Pancreas (tissue), 10 donors: ENCODE measurements at regions not wholly inside any gene's neighbourhood (a gene's known extent, or its start where the extent isn't known, plus 50 kb on each side); places are given as distances from the start of the nearest gene placed in this dataset.
"Not testable (repeated sequence)": the region's sequence is repeated elsewhere in the genome, so short reads cannot be mapped to it uniquely, and the experiment has no call there.

ENCODE experiments used
- ATAC-seq, 4 donors: fragments of 200-7000 bp; cut with Tn5 transposase; one replicate each; pipeline versions ENCODE4 v1.8.0 to v1.9.1; 2020; ENCODE audit warnings: mild to moderate bottlenecking in 4 of 4, moderate library complexity in 4 of 4
- DNase-seq, 6 donors: peaks; one replicate each; pipeline ENCODE4 v3.0.0-alpha.2; 2020
- FAIRE-seq: peaks from 2 replicates; lab custom pipeline; 2012; peaks lifted over from hg19 to GRCh38; lab: Jason Lieb, UNC
- H3K27ac ChIP-seq, 4 donors: fragments of 200-600 bp; sonication (generic); 1 replicate in 3 of 4; 2 replicates in 1 of 4; pipeline versions ENCODE4 v1.5.0 to v1.8.0; 2020
- H3K27me3 ChIP-seq, 4 donors: fragments of 200-600 bp; one replicate each; pipeline ENCODE4 v1.8.0; 2021
- H3K36me3 ChIP-seq, 3 donors: fragments of 200-600 bp; sonication (generic) in 1 of 3; one replicate each; pipeline versions ENCODE4 v1.5.0 to v1.8.0; 2020 to 2021
- H3K4me1 ChIP-seq, 3 donors: fragments of 200-600 bp; one replicate each; pipeline ENCODE4 v1.8.0; 2021
- H3K4me3 ChIP-seq, 4 donors: fragments of 200-600 bp; sonication (generic) in 2 of 4; one replicate each; pipeline versions ENCODE4 v1.5.0 to v1.8.0; 2020 to 2021
- H3K9me3 ChIP-seq, 4 donors: fragments of 200-600 bp; one replicate each; pipeline ENCODE4 v1.8.0; 2021
- CTCF ChIP-seq, 4 donors: fragments of 200-600 bp; sonication (generic) in 3 of 4; IDR thresholded peaks; one replicate each; pipeline versions ENCODE4 v1.5.0 to v1.8.0; 2021; ENCODE audit warnings: antibody characterized with exemption in 4 of 4
- WGBS, 2 donors: extraction: QIAGEN DNeasy Blood & Tissue Kit; methylation state at CpG; one replicate each; pipeline ENCODE4 v1.1.7; 2013; 5-methylcytosine and 5-hydroxymethylcytosine counted together
- intact Hi-C, 3 donors: fragments of 100-400 bp; cut with DNase I; formaldehyde crosslinking; loops; one replicate each; pipeline versions ENCODE4 v1.11.1 to v1.14.2; 2022
- donor health status: healthy with polysubstance abuse.
- donor health status: DM: no; HTN: no; CAD: no; lungs with moderate emphysema.
- donor health status: DM: no; HTN: no; CAD: no.
- donor health status: control.
- donor health status: control.
- donor health status: Bipolar disorder and iron deficiency.
- donor health status: DM: yes; HTN: yes; CAD: no.
- donor health status: DM: no; HTN: no; CAD: no.
- donor health status: DM: no; HTN: no; CAD: no.
- donor health status: DM: yes; HTN: yes; CAD: no.

GRCh38 chr7:152521420-152522337 lies 85.9 kb upstream of the KMT2C start:
- intact Hi-C loops, result no loop called here
- Histone ChIP-seq H3K4me3 (no peak overlapping the region), H3K27me3 (no peaks in the 10 kb centered on the region), H3K9me3 (no peaks in the 10 kb centered on the region), H3K36me3 (no peaks in the 10 kb centered on the region), H3K27ac (no peak overlapping the region), H3K4me1 (peaks cover 0 to 6% (median 0%) of the 10 kb centered on the region in 3 donors)
- no peak for FAIRE-seq
- peak; percentile 63 to 83 (median 76) for ATAC-seq
- DNase-seq, result peak in 2 of 6 donors; percentile 22 to 30
- TF ChIP-seq CTCF (IDR thresholded peaks at IDR 0.05), result no peak
- 65 to 66% methylated on average over 11 of the region's 11 CpGs for WGBS, 2 donors

DNA sequence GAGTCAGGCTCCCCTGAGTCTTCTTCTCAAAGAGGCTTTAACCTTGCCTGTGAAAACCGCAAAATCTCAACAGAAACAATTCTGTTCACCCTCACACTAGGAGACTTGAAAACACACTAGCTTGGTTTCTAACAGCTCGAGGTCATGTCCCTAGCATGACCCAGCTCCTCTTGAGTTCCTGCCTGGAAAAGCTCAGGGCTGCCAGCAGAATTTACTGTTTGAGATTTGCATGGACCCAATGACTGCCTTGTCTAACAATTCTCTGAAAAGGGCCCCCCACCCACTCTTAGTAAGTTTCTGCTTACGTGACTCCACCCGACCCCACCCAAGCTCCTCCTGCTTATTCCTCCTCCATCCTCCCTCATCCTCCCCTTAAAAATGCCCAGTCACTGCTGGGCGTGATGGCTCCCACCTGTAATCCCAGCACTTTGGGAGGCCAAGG lies 85.1 kb upstream of the KMT2C start:
- 88 to 90% methylated on average over 5 of the region's 5 CpGs for WGBS, 2 donors

GRCh38 chr7:152519290-152519689 lies 83.5 kb upstream of the KMT2C start:
- H3K4me3 ChIP-seq, result no peak overlapping the region
- intact Hi-C loops, result no loop called here
- 61 to 62% methylated on average over 4 of the region's 4 CpGs for WGBS, 2 donors
- TF ChIP-seq CTCF (IDR thresholded peaks at IDR 0.05), result no peak
- no peak for FAIRE-seq
- H3K9me3 ChIP-seq, result no peaks in the 10 kb centered on the region
- no peak for DNase-seq
- H3K36me3 ChIP-seq, result no peaks in the 10 kb centered on the region
- peaks cover 0 to 6% (median 0%) of the 10 kb centered on the region in 3 donors for H3K4me1 ChIP-seq
- no peaks in the 10 kb centered on the region for H3K27me3 ChIP-seq
- no peak for ATAC-seq
- no peak overlapping the region for H3K27ac ChIP-seq

More for the DNA sequence above, 85.1 kb upstream of the KMT2C start:
- no peaks in the 10 kb centered on the region for H3K9me3 ChIP-seq
- FAIRE-seq (no peak), ATAC-seq (peak in 1 of 4 donors; percentile 26), DNase-seq (no peak)
- H3K4me3 ChIP-seq, result no peak overlapping the region
- TF ChIP-seq CTCF (IDR thresholded peaks at IDR 0.05), result no peak
- intact Hi-C loops, result no loop called here
- no peaks in the 10 kb centered on the region for H3K36me3 ChIP-seq
- H3K4me1 ChIP-seq, result peaks cover 0 to 6% (median 0%) of the 10 kb centered on the region in 3 donors
- no peaks in the 10 kb centered on the region for H3K27me3 ChIP-seq
- H3K27ac ChIP-seq, result no peak overlapping the region

DNA sequence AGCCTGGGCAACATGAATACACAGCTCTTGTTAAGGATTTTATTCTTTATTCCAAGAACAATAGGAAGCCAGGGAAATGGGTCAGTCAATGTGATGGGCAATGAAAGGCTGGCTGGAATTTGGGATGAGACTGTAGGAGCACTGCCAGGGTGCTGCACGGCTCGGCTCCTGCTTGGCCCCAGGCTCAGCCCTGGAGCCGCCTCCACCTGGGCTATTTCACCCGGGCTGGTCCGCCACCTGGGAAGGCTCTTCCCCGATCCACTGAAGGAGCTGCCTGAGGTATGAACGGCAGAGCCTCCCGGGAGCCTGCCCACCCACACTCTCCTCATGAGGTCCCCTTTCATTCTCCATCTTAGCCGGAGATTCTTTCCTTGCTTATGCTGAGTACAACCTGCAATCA lies 80.4 kb upstream of the KMT2C start:
- intact Hi-C loops, result no loop called here
- FAIRE-seq (no peak), DNase-seq (no peak), ATAC-seq (no peak)
- Histone ChIP-seq H3K4me3 (no peak overlapping the region), H3K4me1 (no peaks in the 10 kb centered on the region), H3K27me3 (no peaks in the 10 kb centered on the region), H3K36me3 (no peaks in the 10 kb centered on the region), H3K27ac (no peak overlapping the region), H3K9me3 (no peaks in the 10 kb centered on the region)
- 88 to 93% methylated on average over 9 of the region's 9 CpGs for WGBS, 2 donors
- TF ChIP-seq CTCF (IDR thresholded peaks at IDR 0.05), result no peak

DNA sequence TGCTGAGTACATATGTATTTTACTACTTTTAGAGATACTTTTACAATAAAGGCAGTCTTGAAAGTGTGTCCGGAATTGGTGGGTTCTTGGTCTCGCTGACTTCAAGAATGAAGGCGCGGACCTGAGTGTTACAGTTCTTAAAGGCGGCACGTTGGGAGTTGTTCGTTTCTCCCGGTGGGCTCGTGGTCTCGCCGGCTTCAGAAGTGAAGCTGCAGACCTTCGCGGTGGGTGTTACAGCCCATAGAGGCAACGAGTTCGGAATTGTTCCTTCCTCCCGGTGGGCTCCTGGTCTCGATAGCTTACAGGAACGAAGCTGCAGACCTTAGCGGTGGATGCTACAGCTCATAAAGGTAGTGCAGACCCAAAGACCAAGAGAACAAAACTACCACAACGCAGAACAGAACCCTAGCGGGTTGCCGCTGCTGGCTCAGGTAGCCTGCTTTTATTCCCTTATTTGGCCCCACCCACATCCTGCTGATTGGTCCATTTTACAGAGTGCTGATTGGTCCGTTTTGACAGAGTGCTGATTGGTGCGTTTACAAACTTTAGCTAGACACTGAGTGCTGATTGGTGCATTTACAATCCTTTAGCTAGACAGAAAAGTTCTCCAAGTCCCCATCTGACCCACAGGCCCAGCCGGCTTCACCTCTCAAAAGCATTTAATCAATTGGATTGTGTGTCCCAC lies 79.6 kb upstream of the KMT2C start:
- intact Hi-C loops, DNase-seq, H3K27me3 ChIP-seq, H3K4me1 ChIP-seq, ATAC-seq, FAIRE-seq, H3K36me3 ChIP-seq, H3K27ac ChIP-seq, H3K4me3 ChIP-seq, H3K9me3 ChIP-seq: not testable (repeated sequence)
- WGBS, 2 donors, result 83 to 84% methylated on average over 25 of the region's 25 CpGs
